T-helper 2 cell treated with Interferon-gamma antibody and Interleukin-4, amounts not matched to agents 100 ng/mL and 5 ng/mL, for 36 hours (primary cell): ENCODE measurements at regions not wholly inside any gene's neighbourhood (a gene's known extent, or its start where the extent isn't known, plus 50 kb on each side); places are given as distances from the start of the nearest gene placed in this dataset.

Experiments used
- intact Hi-C: fragments of 100-400 bp; cut with micrococcal nuclease; formaldehyde crosslinking; loops from one replicate; pipeline ENCODE4 v1.15.1; 2023

- intact Hi-C loops = no loop called here
Measured at GRCh38 chr4:43776371-43776770, 672.2 kb downstream of the KCTD8 start.

GRCh38 chr4:43778187-43778915 is 670.3 kb downstream of the KCTD8 start:
- intact Hi-C loops = no loop called here

- intact Hi-C loops = no loop called here
Measured at GRCh38 chr4:43781125-43781524, 667.5 kb downstream of the KCTD8 start.

GRCh38 chr4:43782391-43782790 is 666.2 kb downstream of the KCTD8 start:
- intact Hi-C loops = no loop called here

- intact Hi-C loops = no loop called here
Measured at GRCh38 chr4:43816116-43816515, 632.5 kb downstream of the KCTD8 start.

- intact Hi-C loops = no loop called here
Measured at GRCh38 chr4:43822621-43823020, 626.0 kb downstream of the KCTD8 start.

- intact Hi-C loops = no loop called here
Measured at GRCh38 chr4:43835869-43836268, 612.7 kb downstream of the KCTD8 start.

- intact Hi-C loops = no loop called here
Measured at GRCh38 chr4:43837171-43837570, 611.4 kb downstream of the KCTD8 start.

- intact Hi-C loops = no loop called here
Measured at GRCh38 chr4:43837604-43838003, 611.0 kb downstream of the KCTD8 start.

- intact Hi-C loops = no loop called here
Measured at GRCh38 chr4:43842594-43842993, 606.0 kb downstream of the KCTD8 start.

- intact Hi-C loops = no loop called here
Measured at GRCh38 chr4:43843501-43843900, 605.1 kb downstream of the KCTD8 start.

- intact Hi-C loops = no loop called here
Measured at GRCh38 chr4:43846111-43846587, 602.5 kb downstream of the KCTD8 start.

- intact Hi-C loops = no loop called here
Measured at GRCh38 chr4:43853565-43854264, 594.9 kb downstream of the KCTD8 start.

GRCh38 chr4:43855283-43855682 is 593.3 kb downstream of the KCTD8 start:
- intact Hi-C loops = no loop called here

GRCh38 chr4:43864616-43865146 is 583.9 kb downstream of the KCTD8 start:
- intact Hi-C loops = no loop called here

- intact Hi-C loops = no loop called here
Measured at GRCh38 chr4:43867908-43868307, 580.7 kb downstream of the KCTD8 start.

- intact Hi-C loops = no loop called here
Measured at GRCh38 chr4:43875655-43876054, 573.0 kb downstream of the KCTD8 start.

- intact Hi-C loops = no loop called here
Measured at GRCh38 chr4:43882470-43882869, 566.1 kb downstream of the KCTD8 start.

- intact Hi-C loops = no loop called here
Measured at GRCh38 chr4:43886196-43886595, 562.4 kb downstream of the KCTD8 start.

- intact Hi-C loops = no loop called here
Measured at GRCh38 chr4:43898836-43899235, 549.8 kb downstream of the KCTD8 start.

GRCh38 chr4:43903456-43903855 is 545.2 kb downstream of the KCTD8 start:
- intact Hi-C loops = no loop called here

GRCh38 chr4:43918377-43918776 is 530.2 kb downstream of the KCTD8 start:
- intact Hi-C loops = no loop called here

GRCh38 chr4:43932448-43932847 is 516.2 kb downstream of the KCTD8 start:
- intact Hi-C loops = no loop called here
